Trophoblast cell (in vitro differentiated cells and primary cell): ENCODE measurements at regions not wholly inside any gene's neighbourhood (a gene's known extent, or its start where the extent isn't known, plus 50 kb on each side); places are given as distances from the start of the nearest gene placed in this dataset.
"Not testable (repeated sequence)": the region's sequence is repeated elsewhere in the genome, so short reads cannot be mapped to it uniquely, and the experiment has no call there.

Experiments used
- DNase-seq, 2 donors: peaks; one replicate each; pipeline ENCODE4 v3.0.0-alpha.2; 2016
- H2AFZ ChIP-seq: 2 replicates; pipeline ENCODE4 v1.6.1; 2013; ENCODE audit warnings: low read length, moderate library complexity, mild to moderate bottlenecking; ENCODE audit not compliant: insufficient read depth, poor library complexity
- H2AK5ac ChIP-seq: 2 replicates; pipeline ENCODE4 v1.6.1; 2013; ENCODE audit warnings: mild to moderate bottlenecking, low read length
- H2BK120ac ChIP-seq: 2 replicates; pipeline ENCODE4 v1.6.1; 2013; ENCODE audit warnings: low read length, mild to moderate bottlenecking, moderate library complexity; ENCODE audit not compliant: insufficient read depth, poor library complexity
- H2BK12ac ChIP-seq: 2 replicates; pipeline ENCODE4 v1.6.1; 2013; ENCODE audit warnings: mild to moderate bottlenecking, low read length, moderate library complexity
- H2BK5ac ChIP-seq: 2 replicates; pipeline ENCODE4 v1.6.1; 2013; ENCODE audit warnings: low read length, low read depth, moderate library complexity, mild to moderate bottlenecking; ENCODE audit not compliant: poor library complexity
- H3K14ac ChIP-seq: 2 replicates; pipeline ENCODE4 v1.6.1; 2013; ENCODE audit warnings: mild to moderate bottlenecking, low read length
- H3K18ac ChIP-seq: 2 replicates; pipeline ENCODE4 v1.6.1; 2013; ENCODE audit warnings: mild to moderate bottlenecking, low read length
- H3K23ac ChIP-seq: 2 replicates; pipeline ENCODE4 v1.6.1; 2013; ENCODE audit warnings: low read length
- H3K27ac ChIP-seq: 2 replicates; pipeline ENCODE4 v1.5.1; 2013; ENCODE audit warnings: low read depth, mild to moderate bottlenecking, inconsistent platforms, low read length, moderate library complexity
- H3K27me3 ChIP-seq: 2 replicates; pipeline ENCODE4 v1.6.1; 2013; ENCODE audit warnings: inconsistent platforms, mild to moderate bottlenecking, low read length, moderate library complexity; ENCODE audit not compliant: insufficient read depth
- H3K36me3 ChIP-seq, 2 experiments: 1 replicate in 1 of 2; 2 replicates in 1 of 2; pipeline ENCODE4 v1.6.1; 2013; ENCODE audit warnings: low read length in 2 of 2, mild to moderate bottlenecking in 2 of 2, moderate library complexity in 1 of 2; ENCODE audit not compliant: insufficient read depth in 2 of 2, control insufficient read depth in 1 of 2
- H3K4ac ChIP-seq: 2 replicates; pipeline ENCODE4 v1.6.1; 2013; ENCODE audit warnings: low read depth, mild to moderate bottlenecking, low read length, moderate library complexity
- H3K4me1 ChIP-seq, 2 experiments: 1 replicate in 1 of 2; 2 replicates in 1 of 2; pipeline ENCODE4 v1.6.1; 2013; ENCODE audit warnings: low read length in 2 of 2, mild to moderate bottlenecking in 2 of 2, moderate library complexity in 1 of 2; ENCODE audit not compliant: insufficient read depth in 2 of 2, control insufficient read depth in 1 of 2
- H3K4me2 ChIP-seq: 2 replicates; pipeline ENCODE4 v1.6.1; 2013; ENCODE audit warnings: inconsistent platforms, mild to moderate bottlenecking, low read length, moderate library complexity
- H3K4me3 ChIP-seq: 2 replicates; pipeline ENCODE4 v1.5.1; 2013; ENCODE audit warnings: mild to moderate bottlenecking, low read depth, low read length, inconsistent platforms
- H3K79me1 ChIP-seq: one replicate; pipeline ENCODE4 v1.6.1; 2013; ENCODE audit warnings: low read length
- H3K79me2 ChIP-seq: 2 replicates; pipeline ENCODE4 v1.6.1; 2013; ENCODE audit warnings: low read length, mild to moderate bottlenecking; ENCODE audit not compliant: control insufficient read depth, insufficient read depth, poor library complexity
- H3K9ac ChIP-seq: 2 replicates; pipeline ENCODE4 v1.6.1; 2013; ENCODE audit warnings: mild to moderate bottlenecking, low read length
- H3K9me3 ChIP-seq: 2 replicates; pipeline ENCODE4 v1.6.1; 2013; ENCODE audit warnings: low read depth, mild to moderate bottlenecking, control low read depth, inconsistent platforms, low read length; ENCODE audit not compliant: insufficient read depth
- H4K12ac ChIP-seq: 2 replicates; pipeline ENCODE4 v1.6.1; 2013; ENCODE audit warnings: low read depth, mild to moderate bottlenecking, low read length, moderate library complexity
- H4K8ac ChIP-seq: 2 replicates; pipeline ENCODE4 v1.6.1; 2013; ENCODE audit warnings: low read depth, mild to moderate bottlenecking, low read length, moderate library complexity
- H4K91ac ChIP-seq: one replicate; pipeline ENCODE4 v1.6.1; 2013; ENCODE audit warnings: low read depth, mild to moderate bottlenecking, low read length, moderate library complexity
- WGBS: extraction: QIAGEN DNeasy Blood & Tissue Kit; methylation state at CpG from one replicate; pipeline ENCODE4 v1.1.7; 2013; ENCODE audit warnings: missing lambda C conversion rate; ENCODE audit not compliant: insufficient read length, insufficient coverage; ENCODE audit errors: extremely low coverage; 5-methylcytosine and 5-hydroxymethylcytosine counted together

DNA sequence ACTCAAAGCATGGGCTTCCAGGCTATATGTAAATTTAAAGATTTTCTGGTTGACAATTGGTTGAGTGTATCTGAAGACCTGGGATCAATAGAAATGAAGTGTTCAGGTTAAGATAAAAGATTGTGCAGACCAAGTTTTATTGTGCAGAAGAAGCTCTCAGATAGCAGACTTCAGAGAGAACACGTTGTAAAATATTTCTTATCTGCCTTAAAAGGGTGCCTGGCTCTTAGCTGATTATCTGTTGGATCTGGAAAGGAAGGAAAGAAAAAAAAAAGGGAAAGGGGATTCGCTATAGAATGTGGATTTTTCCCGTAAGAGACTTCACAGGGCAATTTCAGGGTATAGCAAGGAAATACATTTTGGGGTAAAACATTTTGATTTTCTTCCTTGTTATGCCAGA, 523.2 kb downstream of the EDEM1 start:
- Histone ChIP-seq H3K18ac (no peak overlapping the region), H3K27me3 (no peaks in the 10 kb centered on the region), H3K36me3 (no peaks in the 10 kb centered on the region), H3K4me2 (no peak overlapping the region), H2BK120ac (no peak overlapping the region), H2BK12ac (no peak overlapping the region), H3K79me1 (peaks cover 2% of the 10 kb centered on the region), H3K14ac (no peak overlapping the region), H2AK5ac (no peak overlapping the region), H3K9me3 (peaks cover 6% of the 10 kb centered on the region), H2BK5ac (no peak overlapping the region), H4K8ac (no peak overlapping the region), H3K4ac (no peak overlapping the region), H4K12ac (no peak overlapping the region), H3K9ac (no peak overlapping the region), H2AFZ (no peak overlapping the region), H3K4me1 (peaks cover 3 to 6% of the 10 kb centered on the region in 2 experiments), H3K79me2 (no peaks in the 10 kb centered on the region), H3K27ac (no peak overlapping the region), H3K23ac (no peak overlapping the region), H3K4me3 (no peak overlapping the region), H4K91ac (no peak overlapping the region)
- no peak for DNase-seq
- no CpG with 5 or more reads among the region's 3 CpGs for WGBS

DNA sequence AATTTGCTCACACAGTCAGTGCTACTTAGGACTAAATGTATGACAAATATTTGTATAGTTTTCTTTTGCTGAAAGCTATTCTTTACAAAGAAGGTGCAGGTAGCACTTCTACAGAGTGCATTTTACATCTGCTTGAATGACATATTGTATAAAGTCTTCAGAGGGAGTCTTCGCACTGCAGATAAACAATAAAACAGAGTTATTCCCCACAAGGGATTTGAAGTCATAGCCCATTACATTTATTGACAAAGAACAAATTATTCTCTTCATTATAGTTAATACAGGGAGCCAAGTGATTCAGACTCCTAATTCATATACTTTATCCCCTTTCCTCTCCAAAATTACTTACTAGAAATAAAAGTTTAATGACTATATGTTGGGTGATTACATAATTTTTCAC, 529.7 kb downstream of the EDEM1 start:
- Histone ChIP-seq H3K27ac (no peak overlapping the region), H2BK5ac (no peak overlapping the region), H2BK12ac (no peak overlapping the region), H3K36me3 (peaks cover 0 to 1% of the 10 kb centered on the region in 2 experiments), H3K9ac (no peak overlapping the region), H3K27me3 (no peaks in the 10 kb centered on the region), H3K14ac (no peak overlapping the region), H3K79me2 (no peaks in the 10 kb centered on the region), H3K4ac (no peak overlapping the region), H3K9me3 (peaks cover 3% of the 10 kb centered on the region), H2AFZ (no peak overlapping the region), H3K18ac (no peak overlapping the region), H3K4me1 (peaks cover 0 to 2% of the 10 kb centered on the region in 2 experiments), H2BK120ac (no peak overlapping the region), H3K4me2 (no peak overlapping the region), H4K91ac (no peak overlapping the region), H3K23ac (no peak overlapping the region), H4K12ac (no peak overlapping the region), H4K8ac (no peak overlapping the region), H3K79me1 (no peaks in the 10 kb centered on the region), H3K4me3 (no peak overlapping the region), H2AK5ac (no peak overlapping the region)
- DNase-seq: no peak
- WGBS: no CpG with 5 or more reads among the region's 1 CpG

DNA sequence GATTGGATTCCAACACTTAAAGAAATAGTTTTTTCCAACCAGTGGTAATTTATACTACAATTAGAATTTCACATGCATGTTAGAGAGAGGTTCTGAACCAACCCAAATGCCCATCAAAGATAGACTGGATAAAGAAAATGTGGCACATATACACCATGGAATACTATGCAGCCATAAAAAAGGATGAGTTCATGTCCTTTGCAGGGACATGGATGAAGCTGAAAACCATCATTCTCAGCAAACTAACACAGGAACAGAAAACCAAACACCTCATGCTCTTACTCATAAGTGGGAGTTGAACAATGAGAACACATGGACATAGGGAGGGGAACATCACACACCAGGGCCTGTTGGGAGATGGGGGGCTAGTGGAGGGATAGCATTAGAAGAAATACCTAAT, 532.2 kb downstream of the EDEM1 start:
- not testable (repeated sequence) for H3K79me2 ChIP-seq, H3K4me1 ChIP-seq, H2BK5ac ChIP-seq, H4K91ac ChIP-seq, H3K18ac ChIP-seq, H4K8ac ChIP-seq, H3K23ac ChIP-seq, H4K12ac ChIP-seq, H3K27ac ChIP-seq, H2AK5ac ChIP-seq, H3K4me2 ChIP-seq, H3K9ac ChIP-seq, DNase-seq, H3K9me3 ChIP-seq, H2BK12ac ChIP-seq, H2BK120ac ChIP-seq, H3K79me1 ChIP-seq, H3K36me3 ChIP-seq, H3K27me3 ChIP-seq, H3K14ac ChIP-seq, H3K4ac ChIP-seq, H3K4me3 ChIP-seq, H2AFZ ChIP-seq

DNA sequence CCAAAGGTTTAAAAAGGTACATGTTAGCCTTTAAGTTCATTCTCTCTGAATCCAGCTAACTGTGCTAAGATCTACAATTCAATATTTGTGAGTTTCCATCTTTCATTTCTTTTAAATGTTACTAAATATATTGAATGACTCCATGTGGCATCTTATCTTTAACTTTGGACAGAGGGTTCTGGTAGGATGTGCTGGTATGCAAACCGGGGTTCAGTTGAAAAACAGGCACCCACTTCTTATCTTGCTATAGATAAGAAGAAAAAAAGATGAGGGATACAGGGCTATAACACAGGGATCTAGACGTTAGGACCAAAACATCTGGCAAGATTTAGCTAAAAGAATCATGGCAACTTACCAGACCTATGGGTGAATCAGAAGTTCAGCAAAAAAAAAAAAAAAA, 538.3 kb downstream of the EDEM1 start:
- WGBS: no CpG with 5 or more reads among the region's 2 CpGs
- Histone ChIP-seq H3K18ac (no peak overlapping the region), H3K4ac (no peak overlapping the region), H3K9me3 (no peaks in the 10 kb centered on the region), H2AFZ (no peak overlapping the region), H3K79me2 (no peaks in the 10 kb centered on the region), H3K14ac (no peak overlapping the region), H3K4me3 (no peak overlapping the region), H3K4me1 (peaks cover 0 to 4% of the 10 kb centered on the region in 2 experiments), H3K36me3 (no peaks in the 10 kb centered on the region), H3K4me2 (no peak overlapping the region), H4K12ac (no peak overlapping the region), H2BK120ac (no peak overlapping the region), H2AK5ac (no peak overlapping the region), H3K27me3 (no peaks in the 10 kb centered on the region), H2BK12ac (no peak overlapping the region), H4K8ac (no peak overlapping the region), H3K27ac (no peak overlapping the region), H4K91ac (no peak overlapping the region), H3K9ac (no peak overlapping the region), H3K23ac (no peak overlapping the region), H2BK5ac (no peak overlapping the region), H3K79me1 (no peaks in the 10 kb centered on the region)
- no peak for DNase-seq
